HG03135 (cell line): ENCODE measurements at regions not wholly inside any gene's neighbourhood (a gene's known extent, or its start where the extent isn't known, plus 50 kb on each side); places are given as distances from the start of the nearest gene placed in this dataset.

ENCODE experiments used
- ATAC-seq: cut with Tn5 transposase; IDR thresholded peaks from one replicate; pipeline ENCODE4 v1.9.1; 2021; ENCODE audit warnings: mild to moderate bottlenecking, moderate library complexity; ENCODE audit not compliant: unreplicated experiment

DNA sequence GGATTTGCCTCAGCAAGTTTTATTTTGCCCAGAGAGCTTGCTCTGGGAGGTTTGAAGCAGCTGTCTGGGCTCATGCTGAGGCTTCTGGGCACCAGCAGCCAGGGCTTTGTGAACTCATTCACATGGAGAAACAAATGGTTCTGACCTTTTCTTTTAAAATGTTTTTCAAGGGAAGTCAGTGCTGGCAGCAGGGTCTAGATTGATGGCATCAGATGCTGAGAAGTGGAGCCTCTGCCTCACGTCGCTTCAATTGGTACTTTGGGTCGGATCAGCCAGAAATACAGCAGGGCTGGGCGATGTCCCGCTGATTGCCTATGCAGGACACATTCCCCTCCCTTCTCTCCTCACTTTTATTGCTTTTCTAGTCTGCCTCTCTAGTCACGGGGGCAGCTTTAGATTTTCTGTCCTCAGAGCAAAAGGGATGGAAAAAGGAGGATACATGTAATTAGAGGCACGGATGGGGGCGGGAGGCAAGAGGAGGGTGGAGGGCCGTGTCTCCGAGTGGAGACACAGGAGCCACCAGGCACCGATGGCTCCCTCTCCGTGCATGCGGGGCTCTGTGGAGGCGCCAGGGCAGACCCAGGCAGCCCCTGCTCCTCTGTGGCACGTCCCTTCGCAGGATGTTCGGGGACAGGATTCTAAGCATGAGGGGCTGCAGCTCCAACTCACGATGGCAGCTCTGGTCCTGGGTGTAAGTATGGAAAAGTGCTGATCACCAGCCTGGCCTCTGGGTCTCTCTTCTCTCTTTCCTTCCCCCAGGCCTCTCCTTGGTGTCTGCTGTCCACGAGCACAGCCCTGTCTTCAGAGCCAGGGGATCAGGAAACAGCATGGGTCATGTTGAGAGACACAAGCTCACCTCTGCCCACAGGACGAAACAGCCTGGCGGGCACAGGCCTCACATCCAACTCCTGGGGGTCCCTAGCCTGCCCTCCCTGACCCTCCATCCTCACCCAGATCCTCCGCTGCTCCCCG is 116.1 kb downstream of the FAM43A start:
- no peak for ATAC-seq

DNA sequence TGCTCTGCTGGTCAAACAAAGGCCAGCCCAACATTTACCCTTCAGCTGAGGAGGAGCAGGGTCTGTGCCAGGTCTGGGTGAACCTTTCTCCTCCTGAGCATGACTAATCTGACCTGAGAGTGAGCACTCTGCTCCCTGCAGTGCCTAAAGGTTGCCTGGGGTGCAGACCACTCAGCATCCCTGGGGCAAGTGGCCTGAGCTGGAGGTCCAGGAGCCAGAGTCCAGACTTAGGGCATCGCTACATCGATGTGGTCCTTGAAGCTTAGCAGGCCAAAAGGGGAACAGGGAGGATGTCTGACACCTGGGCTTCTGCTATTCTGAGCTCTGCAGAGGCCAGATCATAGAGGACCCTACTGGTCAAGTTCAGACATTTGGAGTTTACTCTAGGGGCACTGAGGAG is 119.1 kb downstream of the FAM43A start:
- ATAC-seq: no peak

DNA sequence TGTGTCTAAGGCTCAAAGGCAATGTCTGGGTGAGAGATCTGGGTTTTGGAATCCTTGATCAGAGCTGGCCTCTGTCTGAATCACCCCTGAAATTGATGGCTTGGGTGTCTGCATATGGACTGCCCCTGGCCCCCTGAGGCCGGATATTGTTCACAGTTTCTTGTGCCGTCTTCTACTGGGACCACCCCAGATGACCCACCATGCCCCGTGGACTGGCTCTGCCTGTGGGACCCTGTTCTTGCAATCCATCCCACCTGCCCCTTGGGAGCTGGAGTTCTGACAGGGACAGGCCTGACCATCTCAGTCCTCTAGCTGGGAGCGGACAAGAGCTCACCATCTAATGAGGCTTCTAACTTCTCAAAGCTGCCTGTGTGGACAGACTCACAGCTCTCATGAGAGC is 119.9 kb downstream of the FAM43A start:
- ATAC-seq: no peak

DNA sequence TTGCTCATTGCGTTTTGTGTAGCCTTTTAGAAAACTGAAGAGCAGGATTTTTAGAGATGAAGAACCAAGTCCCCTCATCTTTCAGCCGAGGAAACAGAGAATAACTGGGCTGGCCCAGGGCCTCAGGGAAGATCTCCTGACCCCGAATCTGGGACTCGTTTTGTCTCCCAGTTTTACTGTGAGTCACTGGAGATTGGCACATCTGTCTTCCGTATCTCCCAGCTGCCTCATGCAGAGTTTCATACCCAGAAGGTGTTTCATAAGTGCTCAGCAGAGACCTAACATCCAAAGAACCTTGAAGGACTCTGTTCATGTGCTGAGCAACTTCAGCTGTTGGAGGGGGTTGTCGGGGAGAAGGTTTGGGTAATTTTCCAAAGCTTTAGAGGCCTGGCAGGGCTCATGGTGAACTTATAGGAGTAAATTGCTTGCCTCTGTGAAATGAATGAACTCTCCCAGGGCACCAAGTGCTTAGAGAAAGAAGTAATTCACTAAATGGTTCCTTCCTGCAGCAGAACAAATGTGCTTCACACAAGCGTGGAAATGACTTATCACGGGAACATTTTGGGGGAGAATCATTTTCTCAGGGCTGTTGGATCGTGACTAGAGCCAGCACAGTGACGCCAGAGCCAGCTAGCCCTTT is 121.4 kb downstream of the FAM43A start:
- ATAC-seq: no peak

DNA sequence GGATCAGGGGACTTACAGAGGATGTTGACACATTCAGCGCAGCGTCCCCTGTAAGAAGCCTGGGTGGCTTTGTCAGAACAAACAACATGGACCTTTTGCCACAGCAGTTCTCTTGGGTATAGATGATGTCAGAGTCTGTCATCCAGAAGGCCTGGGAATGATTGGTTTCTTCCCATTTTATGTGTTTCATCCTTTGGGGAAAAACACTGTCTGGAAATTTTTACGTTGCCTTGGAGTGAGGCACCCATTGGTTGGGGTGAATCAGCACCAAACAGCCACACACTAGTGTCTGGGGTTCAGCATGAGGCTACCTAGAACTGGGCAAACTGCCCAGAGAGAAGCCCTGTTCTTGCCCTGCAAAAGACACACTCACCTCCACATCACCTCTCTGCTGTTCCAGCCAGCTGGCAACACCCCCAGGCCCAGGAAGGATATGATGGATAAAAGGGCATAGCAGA is 123.0 kb downstream of the FAM43A start:
- ATAC-seq: no peak

DNA sequence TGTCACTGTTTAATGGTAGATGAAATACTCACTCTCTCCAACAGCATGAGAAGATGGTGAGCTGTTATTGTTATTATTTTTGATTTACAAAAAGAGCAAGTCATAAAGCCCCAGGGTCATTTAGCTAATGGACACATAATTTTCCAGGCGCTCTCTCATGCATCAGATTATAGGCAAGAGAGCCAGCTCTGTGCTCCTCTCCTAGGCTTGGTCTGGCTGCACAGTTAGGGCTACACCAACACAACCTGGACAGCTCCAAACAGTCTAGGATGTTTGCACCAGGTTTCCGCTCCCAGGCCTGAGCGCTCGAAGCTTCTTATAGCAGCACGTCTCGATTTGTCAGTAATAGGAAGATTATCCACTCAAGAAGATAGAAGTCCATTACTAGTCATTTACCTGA is 123.7 kb downstream of the FAM43A start:
- ATAC-seq: no peak

DNA sequence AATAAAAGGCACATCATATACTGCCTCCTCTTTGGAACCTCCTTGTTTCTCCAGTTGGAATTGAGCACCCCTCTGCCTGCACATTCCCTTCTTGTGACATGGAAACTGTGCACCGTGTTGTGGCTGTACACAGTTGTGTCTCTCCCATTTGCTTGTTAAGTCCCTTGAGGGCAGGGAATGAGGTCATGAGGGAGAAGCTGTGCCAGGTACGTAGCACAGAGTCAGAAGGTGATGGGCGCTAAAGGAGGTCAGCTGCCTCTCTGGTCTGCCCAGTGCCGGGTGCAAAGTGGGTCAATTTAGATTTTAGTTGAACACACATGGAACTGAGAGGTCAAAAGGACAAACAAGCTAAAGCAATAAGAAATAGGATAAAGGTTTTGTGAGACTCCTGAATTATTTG is 124.4 kb downstream of the FAM43A start:
- no peak for ATAC-seq

DNA sequence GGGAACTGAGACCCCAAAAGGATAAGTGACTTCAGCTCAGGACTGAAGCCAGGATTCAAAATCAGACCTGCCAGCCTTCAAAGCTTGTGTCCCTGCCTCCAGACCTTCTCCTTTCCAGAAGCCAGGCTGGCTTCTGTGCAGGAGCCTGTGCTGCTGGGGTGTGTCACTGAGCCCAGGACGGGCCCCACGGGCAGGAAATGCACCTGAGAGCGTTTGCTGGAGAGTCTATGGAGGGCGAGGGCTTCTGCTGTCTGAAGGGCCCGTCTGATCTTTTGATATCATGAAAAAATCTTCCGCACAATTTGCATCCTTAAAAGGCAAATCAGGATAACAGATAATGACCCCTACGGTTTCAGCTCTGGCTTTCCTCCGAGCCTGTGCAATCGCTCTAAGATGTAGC is 125.4 kb downstream of the FAM43A start:
- ATAC-seq: no peak

DNA sequence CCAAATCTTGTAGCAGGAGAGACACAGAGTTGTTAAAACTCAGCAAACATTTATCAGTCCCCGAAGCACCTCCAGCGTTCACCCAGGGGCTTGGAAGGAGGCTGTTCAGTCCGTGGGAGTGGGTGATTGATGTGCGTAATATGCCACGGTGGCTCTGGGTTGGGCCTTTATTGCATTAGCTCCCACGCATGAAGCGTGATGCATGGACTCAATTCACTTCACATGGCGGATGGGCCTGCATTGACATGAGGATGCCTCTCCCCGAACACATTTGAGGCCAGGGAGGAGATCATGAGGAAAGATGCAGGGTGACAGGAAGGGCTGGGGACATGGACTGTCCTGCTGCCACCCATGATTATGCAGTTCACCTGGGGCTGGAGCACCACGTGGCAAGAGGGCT is 126.5 kb downstream of the FAM43A start:
- ATAC-seq: no peak

DNA sequence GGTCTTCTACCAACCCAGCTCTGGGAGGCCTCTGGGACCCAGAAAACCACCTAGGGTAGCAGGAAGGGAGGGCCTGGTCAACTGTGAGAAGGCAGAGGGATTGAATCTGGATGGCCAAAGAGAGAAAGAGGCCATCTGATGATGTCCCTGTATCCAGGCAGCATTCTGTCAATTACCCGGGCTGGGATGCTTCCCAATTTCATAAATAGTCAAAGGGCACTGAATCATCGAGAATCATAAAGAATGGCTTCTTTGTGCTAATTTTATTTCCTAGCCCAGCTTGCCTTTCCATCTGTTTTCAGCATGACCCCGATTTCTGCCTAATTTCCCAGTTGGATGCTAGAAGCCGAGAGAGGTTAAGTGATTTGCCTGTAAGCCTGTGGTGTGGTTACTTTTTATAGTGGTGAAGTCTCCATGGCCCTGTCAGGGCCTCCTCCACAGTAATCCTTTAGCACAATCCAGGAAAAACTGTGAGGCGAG is 129.2 kb downstream of the FAM43A start:
- ATAC-seq: no peak

DNA sequence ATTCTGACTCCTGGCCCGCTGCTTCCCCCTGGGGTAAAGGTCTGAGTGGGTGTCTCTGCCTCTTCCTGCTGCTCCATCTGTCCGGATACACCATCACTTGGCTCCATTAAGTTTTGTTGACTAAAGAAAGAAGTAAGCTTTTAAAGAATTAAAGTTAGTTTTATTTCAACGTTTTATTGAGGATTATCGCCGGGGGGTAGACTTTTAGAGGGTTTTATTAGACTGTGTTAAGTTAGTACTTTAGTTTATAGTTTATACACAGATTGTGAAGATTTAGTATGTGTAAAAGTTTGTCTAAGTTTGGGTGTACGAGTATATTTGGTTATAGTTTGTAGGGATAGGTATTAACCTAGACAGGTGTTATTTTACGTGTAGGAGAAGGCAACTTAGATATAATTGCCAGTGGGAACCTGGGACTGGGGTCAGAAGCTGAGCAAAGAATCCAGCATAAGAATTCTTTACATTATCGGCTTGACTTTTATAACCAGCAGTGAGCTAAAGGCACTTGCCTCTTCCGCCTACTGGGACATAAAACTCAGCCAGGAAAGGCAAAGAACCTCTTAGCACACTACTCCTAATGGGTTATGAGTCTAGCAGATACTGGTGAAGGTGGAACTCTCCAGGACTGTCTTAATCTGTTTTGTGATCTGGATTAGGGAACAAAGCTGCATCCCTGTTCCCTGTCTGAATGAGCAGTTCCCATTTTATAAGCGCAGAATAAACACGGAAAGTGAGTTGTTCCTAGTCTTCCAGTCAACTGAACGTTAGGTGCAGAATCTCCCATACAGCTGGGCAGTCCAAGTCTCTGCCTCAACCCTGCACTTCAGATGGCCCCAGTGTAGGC is 131.3 kb downstream of the FAM43A start:
- no peak for ATAC-seq

DNA sequence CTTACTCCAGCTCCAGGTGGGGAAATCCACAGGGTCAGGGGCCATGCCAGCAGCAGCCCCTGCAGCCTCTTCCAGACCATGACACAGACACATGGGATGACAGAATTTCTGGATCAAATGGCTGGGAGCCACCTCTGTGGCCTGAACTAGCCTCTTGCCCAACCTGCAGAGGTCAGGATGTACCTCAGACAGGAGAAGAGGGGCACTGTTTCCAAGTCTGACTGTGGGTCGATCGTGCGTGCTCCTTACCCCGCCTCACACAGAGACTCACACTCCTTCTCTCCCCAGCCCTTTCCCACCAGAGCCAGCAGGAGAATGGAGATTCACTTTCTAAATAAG is 131.9 kb downstream of the FAM43A start:
- no peak for ATAC-seq

DNA sequence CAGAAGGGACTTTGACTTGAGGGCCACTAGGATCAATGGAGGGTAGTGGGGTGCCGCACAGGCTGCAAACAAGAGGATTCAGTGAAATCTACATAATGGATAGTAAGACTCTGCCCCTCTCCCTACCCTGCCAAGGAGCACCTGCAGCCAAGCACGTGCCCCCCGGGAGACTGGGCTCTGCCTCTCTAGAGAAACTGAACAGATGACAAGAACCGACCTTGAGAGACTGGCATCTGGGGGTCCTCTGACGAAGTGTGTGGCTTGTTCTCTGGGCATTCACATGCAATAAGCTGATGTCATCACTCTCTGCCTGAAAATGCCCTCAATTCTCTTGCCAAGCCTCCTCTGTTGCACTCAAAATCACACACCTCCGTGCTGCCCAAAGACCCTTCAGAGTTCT is 132.3 kb downstream of the FAM43A start:
- ATAC-seq: no peak

DNA sequence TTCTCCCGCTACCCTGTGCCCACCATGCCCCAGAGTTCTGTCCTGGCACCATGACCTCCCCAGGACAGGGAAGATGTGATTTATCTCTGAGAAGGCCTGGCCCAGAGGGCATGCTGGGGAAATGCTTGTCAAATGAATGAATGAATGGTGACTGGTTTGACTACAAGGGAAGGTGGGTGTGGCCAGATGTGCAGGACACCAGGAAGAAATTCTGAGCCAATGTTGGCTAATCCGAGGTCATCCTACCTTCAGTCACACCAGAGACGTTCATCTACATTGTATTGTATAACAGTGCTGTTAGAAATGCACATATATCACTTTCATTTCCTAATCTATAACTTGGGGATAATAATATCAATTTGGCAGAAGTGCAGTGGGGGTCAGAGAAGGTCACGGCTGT is 138.4 kb downstream of the FAM43A start:
- no peak for ATAC-seq

DNA sequence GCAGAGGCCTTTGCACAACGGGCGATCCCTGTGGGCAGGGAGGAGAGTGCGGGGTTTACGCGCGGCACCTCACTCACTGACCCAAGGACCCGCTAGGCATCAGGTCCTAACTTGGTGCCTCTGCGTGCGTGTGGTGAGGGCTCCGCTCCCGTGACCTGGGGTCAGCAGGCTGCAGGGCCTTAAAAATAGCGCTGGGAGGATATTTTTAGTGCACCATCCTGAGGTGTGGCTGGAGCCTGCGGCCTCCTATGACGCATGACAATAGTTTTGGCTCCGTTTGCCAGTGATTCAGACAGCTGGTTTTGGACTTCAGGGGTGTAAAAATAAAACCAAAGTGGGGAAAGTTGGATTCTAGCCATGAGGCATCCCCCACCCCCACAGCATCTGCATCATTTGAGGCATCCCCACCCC is 139.0 kb downstream of the FAM43A start:
- no peak for ATAC-seq

DNA sequence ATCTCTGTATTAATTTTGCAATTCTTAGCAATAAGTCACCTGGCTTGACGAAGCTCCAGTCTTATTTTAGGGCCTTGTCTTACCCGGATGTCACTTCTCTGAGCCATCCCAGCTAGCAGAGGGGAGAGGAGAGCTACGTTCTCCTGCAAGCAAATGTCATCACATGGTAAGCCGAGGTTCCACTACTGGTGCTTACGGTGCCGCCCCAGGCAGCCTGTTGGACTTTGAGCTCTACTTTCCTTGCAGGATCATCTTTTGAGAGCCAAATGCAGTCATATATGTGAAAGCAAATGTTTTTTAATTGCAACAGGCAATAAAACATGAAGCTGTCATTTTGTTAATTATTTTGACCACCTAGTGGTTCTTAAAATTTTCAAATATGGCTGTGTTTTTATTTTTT is 140.9 kb downstream of the FAM43A start:
- ATAC-seq: no peak

DNA sequence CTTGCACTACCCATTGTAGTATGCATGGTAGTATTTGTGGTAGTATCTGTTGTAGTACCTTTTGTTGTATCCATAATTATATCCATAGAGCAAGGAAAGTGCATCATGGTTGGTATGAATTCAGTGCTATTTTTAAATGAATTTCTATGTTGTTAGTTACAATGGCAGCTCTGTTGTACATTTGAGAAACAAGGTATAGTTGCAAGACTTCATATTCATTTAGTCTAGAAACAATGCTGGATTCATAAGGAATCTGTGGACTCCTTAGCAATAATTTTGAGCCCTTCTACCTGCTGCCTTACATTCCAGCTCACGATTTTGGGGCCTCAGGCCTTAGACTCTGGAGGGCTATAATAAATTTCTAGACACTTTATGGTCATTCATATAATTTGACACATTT is 141.8 kb downstream of the FAM43A start:
- ATAC-seq: no peak

DNA sequence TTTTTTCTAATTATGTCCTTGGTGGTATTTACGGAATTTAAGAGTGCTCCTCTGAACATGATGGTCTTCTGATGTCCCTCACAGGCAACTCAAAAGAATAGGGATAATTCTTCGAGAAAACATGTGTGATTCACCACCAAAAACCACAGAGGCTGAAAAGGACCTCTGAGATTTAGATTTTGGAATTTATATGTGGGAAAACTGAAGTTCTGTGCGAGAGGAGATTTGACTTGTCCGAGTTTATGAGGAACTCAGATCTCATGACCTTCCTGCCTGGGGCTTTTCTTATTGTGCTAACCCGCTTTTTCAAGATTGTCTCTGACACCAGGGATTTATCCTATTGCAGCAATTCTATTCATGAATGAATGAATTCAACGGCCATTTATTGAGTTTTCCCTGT is 142.4 kb downstream of the FAM43A start:
- ATAC-seq: no peak

DNA sequence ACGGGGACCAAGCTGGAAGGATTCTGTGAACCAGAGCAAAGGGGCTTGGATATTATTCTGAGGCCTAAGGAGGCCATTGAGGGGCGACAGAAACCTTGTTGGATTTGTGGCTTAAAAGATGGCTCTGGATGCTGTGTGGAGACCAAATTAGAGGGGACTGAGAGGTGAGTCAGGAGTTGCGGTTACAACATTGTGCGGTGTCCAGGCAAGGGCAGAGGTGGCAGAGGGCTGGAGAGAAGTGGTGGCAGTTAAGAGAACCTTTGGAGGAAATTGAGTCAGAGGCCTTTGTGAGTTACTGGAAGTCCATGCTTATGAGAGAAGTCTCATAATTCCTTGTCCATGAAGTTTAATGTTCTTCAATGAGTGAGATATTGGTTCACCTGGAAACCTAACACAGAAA is 143.2 kb downstream of the FAM43A start:
- no peak for ATAC-seq

DNA sequence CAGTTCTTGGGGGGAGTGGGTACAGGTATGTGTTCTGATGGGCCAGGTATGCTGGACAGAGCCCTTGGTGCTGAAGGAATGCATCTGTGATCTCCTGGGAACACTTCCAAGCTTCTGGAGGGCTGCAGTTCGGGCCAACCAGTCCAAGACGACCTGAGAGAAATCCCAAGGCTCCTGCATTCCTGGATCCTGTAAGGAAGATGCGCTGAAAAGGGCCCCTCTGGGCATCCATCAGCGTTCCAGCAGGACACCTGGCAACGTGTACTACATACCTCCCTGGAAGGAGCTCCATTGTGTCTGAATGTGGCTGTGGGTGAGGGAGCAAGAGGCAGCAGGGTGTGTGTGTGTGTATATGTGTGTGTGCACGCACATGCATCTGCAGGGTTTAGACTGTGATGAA is 144.7 kb downstream of the FAM43A start:
- ATAC-seq: no peak

DNA sequence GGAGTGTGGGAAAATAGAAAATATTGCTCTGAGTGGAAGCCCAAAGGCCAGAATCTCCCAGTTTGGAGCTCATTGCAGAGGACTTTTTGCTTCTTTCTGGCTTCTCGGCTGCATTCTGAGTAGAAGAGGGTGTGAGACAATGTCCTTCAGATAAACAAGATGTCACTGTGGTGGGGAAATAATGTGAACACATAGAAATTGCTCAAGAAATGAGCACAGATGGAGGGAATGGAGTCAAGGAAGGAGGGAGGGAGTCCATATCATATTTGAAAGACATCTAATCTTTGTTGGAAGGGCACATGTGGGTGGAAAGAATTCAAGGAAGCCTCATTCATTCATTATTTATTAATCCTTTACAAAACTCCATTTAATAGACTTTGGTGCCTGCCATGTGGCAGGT is 145.3 kb downstream of the FAM43A start:
- no peak for ATAC-seq
